ENCODE measurements at regions not wholly inside any gene's neighbourhood (a gene's known extent, or its start where the extent isn't known, plus 50 kb on each side); places are given as distances from the start of the nearest gene placed in this dataset.

GRCh38 chr2:22821458-22821857, 563.5 kb upstream of the KLHL29 start:
- no peaks in the 10 kb centered on the region for H3F3A ChIP-seq (ENCODE audit: control insufficient read depth, insufficient read depth)
- no peaks in the 10 kb centered on the region for H3K36me3 ChIP-seq (ENCODE audit: control insufficient read depth, low read length)

GRCh38 chr2:22822835-22823234, 562.1 kb upstream of the KLHL29 start:
- Histone ChIP-seq H3K27ac (ENCODE audit: low read depth, low read length) (no peak overlapping the region), H3F3A (ENCODE audit: control insufficient read depth, insufficient read depth) (no peaks in the 10 kb centered on the region), H3K36me3 (ENCODE audit: control insufficient read depth, low read length) (no peaks in the 10 kb centered on the region), H3K79me2 (ENCODE audit: control insufficient read depth, low read length) (no peaks in the 10 kb centered on the region), H3K4me2 (ENCODE audit: low read length) (no peak overlapping the region), H3K9me3 (ENCODE audit: control insufficient read depth, insufficient read depth, low read length) (no peaks in the 10 kb centered on the region), H3K4me1 (ENCODE audit: control insufficient read depth, low read length) (no peaks in the 10 kb centered on the region), H3K27me3 (ENCODE audit: control insufficient read depth, low read length) (no peaks in the 10 kb centered on the region), H3K4me3 (ENCODE audit: low read length) (no peak overlapping the region), H3K9me2 (replicated peaks; ENCODE audit: control insufficient read depth, low read length) (no peaks in the 10 kb centered on the region), H4K20me1 (ENCODE audit: control insufficient read depth, insufficient read depth, low read depth, low read length) (no peaks in the 10 kb centered on the region)
- TF ChIP-seq EZH2phosphoT487 (IDR thresholded peaks at IDR 0.05; ENCODE audit: borderline replicate concordance, low read length) (no peak), CTCF (IDR thresholded peaks at IDR 0.05; ENCODE audit: low read depth, low read length, poor library complexity, severe bottlenecking) (no peak)

More at GRCh38 chr2:22821458-22821857, 563.5 kb upstream of the KLHL29 start:
- Histone ChIP-seq H3K27ac (ENCODE audit: low read depth, low read length) (no peak overlapping the region), H3K4me2 (ENCODE audit: low read length) (no peak overlapping the region), H3K9me2 (replicated peaks; ENCODE audit: control insufficient read depth, low read length) (no peaks in the 10 kb centered on the region), H3K79me2 (ENCODE audit: control insufficient read depth, low read length) (no peaks in the 10 kb centered on the region), H3K4me1 (ENCODE audit: control insufficient read depth, low read length) (no peaks in the 10 kb centered on the region), H3K27me3 (ENCODE audit: control insufficient read depth, low read length) (no peaks in the 10 kb centered on the region), H4K20me1 (ENCODE audit: control insufficient read depth, insufficient read depth, low read depth, low read length) (no peaks in the 10 kb centered on the region), H3K4me3 (ENCODE audit: low read length) (no peak overlapping the region), H3K9me3 (ENCODE audit: control insufficient read depth, insufficient read depth, low read length) (no peaks in the 10 kb centered on the region)
- no peak for TF ChIP-seq CTCF (IDR thresholded peaks at IDR 0.05; ENCODE audit: low read depth, low read length, poor library complexity, severe bottlenecking)
- no peak for TF ChIP-seq EZH2phosphoT487 (IDR thresholded peaks at IDR 0.05; ENCODE audit: borderline replicate concordance, low read length)

- no peaks in the 10 kb centered on the region for H3K9me2 ChIP-seq (replicated peaks; ENCODE audit: control insufficient read depth, low read length)
- no peaks in the 10 kb centered on the region for H3K9me3 ChIP-seq (ENCODE audit: control insufficient read depth, insufficient read depth, low read length)
- no peaks in the 10 kb centered on the region for H3K36me3 ChIP-seq (ENCODE audit: control insufficient read depth, low read length)
- H3K4me3 ChIP-seq (ENCODE audit: low read length): no peak overlapping the region
- no peaks in the 10 kb centered on the region for H3K79me2 ChIP-seq (ENCODE audit: control insufficient read depth, low read length)
- H3K4me2 ChIP-seq (ENCODE audit: low read length): no peak overlapping the region
- no peak overlapping the region for H3K27ac ChIP-seq (ENCODE audit: low read depth, low read length)
- H3K4me1 ChIP-seq (ENCODE audit: control insufficient read depth, low read length): no peaks in the 10 kb centered on the region
- H3F3A ChIP-seq (ENCODE audit: control insufficient read depth, insufficient read depth): no peaks in the 10 kb centered on the region
- no peak for TF ChIP-seq EZH2phosphoT487 (IDR thresholded peaks at IDR 0.05; ENCODE audit: borderline replicate concordance, low read length)
- TF ChIP-seq CTCF (IDR thresholded peaks at IDR 0.05; ENCODE audit: low read depth, low read length, poor library complexity, severe bottlenecking): no peak
- H3K27me3 ChIP-seq (ENCODE audit: control insufficient read depth, low read length): no peaks in the 10 kb centered on the region
- no peaks in the 10 kb centered on the region for H4K20me1 ChIP-seq (ENCODE audit: control insufficient read depth, insufficient read depth, low read depth, low read length)
Measured at GRCh38 chr2:22824618-22825017, 560.4 kb upstream of the KLHL29 start.

- Histone ChIP-seq H3K27me3 (ENCODE audit: control insufficient read depth, low read length) (no peaks in the 10 kb centered on the region), H3K36me3 (ENCODE audit: control insufficient read depth, low read length) (no peaks in the 10 kb centered on the region), H3K27ac (ENCODE audit: low read depth, low read length) (no peak overlapping the region), H3K4me2 (ENCODE audit: low read length) (no peak overlapping the region), H3K9me3 (ENCODE audit: control insufficient read depth, insufficient read depth, low read length) (no peaks in the 10 kb centered on the region), H4K20me1 (ENCODE audit: control insufficient read depth, insufficient read depth, low read depth, low read length) (no peaks in the 10 kb centered on the region), H3K79me2 (ENCODE audit: control insufficient read depth, low read length) (no peaks in the 10 kb centered on the region), H3K4me3 (ENCODE audit: low read length) (no peak overlapping the region), H3F3A (ENCODE audit: control insufficient read depth, insufficient read depth) (no peaks in the 10 kb centered on the region), H3K9me2 (replicated peaks; ENCODE audit: control insufficient read depth, low read length) (no peaks in the 10 kb centered on the region), H3K4me1 (ENCODE audit: control insufficient read depth, low read length) (no peaks in the 10 kb centered on the region)
- TF ChIP-seq EZH2phosphoT487 (IDR thresholded peaks at IDR 0.05; ENCODE audit: borderline replicate concordance, low read length) (no peak), CTCF (IDR thresholded peaks at IDR 0.05; ENCODE audit: low read depth, low read length, poor library complexity, severe bottlenecking) (no peak)
Measured at GRCh38 chr2:22826703-22827102, 558.3 kb upstream of the KLHL29 start.
